ENCODE measurements at regions not wholly inside any gene's neighbourhood (a gene's known extent, or its start where the extent isn't known, plus 50 kb on each side); places are given as distances from the start of the nearest gene placed in this dataset.

DNA sequence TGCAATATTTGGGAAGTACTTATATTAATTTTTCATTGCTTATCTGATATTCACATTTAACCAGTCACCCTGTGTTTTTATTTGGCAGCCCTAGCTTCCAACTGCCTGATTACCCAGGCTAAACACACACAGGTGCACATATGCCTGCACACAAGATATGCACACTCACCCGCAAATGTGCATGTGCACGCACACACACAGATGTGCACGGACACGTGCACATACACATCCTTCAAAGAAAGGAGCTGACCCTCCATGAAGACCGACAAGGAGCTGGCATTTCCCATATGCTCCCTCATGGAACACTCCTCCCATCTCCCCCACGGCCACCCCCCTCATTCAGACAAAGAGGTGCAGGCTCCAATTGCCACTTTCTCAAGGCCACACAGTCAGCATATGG, 242.2 kb downstream of the ENGASE start:
- no peak overlapping the region for H3K4me3 ChIP-seq (ENCODE audit: low read length)
- no peak for DNase-seq (ENCODE audit: low read depth)
- TF ChIP-seq, protein P1, sequence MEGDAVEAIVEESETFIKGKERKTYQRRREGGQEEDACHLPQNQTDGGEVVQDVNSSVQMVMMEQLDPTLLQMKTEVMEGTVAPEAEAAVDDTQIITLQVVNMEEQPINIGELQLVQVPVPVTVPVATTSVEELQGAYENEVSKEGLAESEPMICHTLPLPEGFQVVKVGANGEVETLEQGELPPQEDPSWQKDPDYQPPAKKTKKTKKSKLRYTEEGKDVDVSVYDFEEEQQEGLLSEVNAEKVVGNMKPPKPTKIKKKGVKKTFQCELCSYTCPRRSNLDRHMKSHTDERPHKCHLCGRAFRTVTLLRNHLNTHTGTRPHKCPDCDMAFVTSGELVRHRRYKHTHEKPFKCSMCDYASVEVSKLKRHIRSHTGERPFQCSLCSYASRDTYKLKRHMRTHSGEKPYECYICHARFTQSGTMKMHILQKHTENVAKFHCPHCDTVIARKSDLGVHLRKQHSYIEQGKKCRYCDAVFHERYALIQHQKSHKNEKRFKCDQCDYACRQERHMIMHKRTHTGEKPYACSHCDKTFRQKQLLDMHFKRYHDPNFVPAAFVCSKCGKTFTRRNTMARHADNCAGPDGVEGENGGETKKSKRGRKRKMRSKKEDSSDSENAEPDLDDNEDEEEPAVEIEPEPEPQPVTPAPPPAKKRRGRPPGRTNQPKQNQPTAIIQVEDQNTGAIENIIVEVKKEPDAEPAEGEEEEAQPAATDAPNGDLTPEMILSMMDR (conservative IDR thresholded peaks at IDR 0.05; ENCODE audit: low read depth, low read length) = no peak

DNA sequence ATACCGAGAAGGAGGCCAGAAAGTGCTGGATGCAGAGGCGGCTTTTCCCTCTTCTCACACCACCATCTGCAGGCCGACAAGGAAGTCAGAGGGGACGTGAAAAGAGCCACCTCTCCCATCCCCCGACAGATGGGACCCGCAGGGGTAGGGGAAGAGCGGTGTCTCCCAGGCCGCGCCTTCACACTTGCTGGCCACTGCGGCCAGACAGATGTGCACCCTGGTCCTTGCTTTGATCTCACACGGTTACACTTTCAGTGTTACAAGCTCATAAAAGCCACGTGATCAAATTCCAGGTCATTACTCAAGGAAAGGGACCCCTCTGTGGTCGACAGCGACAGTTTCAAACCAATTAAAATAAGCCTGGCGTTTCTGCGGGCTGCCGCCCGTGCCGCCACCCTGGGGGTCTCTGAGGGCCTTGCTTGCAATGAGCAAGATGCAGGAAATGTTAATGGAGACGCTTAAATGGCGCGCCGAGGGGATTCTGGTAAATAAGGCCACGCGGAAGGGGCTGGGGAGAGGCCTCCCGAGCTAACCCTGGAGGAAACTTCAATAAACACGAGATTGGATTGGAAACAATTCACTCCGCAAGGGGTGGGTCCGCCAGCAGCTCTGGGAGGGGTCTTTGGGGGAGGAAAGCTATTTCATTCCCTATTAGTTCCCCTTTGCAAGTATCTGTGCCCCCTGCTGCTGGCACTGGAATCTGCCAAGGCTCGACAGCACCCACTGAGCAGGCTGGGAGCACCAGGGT, 240.9 kb downstream of the ENGASE start:
- TF ChIP-seq, protein P1 (conservative IDR thresholded peaks at IDR 0.05; ENCODE audit: low read depth, low read length) = no peak
- DNase-seq (ENCODE audit: low read depth) = no peak
- no peak overlapping the region for H3K4me3 ChIP-seq (ENCODE audit: low read length)

DNA sequence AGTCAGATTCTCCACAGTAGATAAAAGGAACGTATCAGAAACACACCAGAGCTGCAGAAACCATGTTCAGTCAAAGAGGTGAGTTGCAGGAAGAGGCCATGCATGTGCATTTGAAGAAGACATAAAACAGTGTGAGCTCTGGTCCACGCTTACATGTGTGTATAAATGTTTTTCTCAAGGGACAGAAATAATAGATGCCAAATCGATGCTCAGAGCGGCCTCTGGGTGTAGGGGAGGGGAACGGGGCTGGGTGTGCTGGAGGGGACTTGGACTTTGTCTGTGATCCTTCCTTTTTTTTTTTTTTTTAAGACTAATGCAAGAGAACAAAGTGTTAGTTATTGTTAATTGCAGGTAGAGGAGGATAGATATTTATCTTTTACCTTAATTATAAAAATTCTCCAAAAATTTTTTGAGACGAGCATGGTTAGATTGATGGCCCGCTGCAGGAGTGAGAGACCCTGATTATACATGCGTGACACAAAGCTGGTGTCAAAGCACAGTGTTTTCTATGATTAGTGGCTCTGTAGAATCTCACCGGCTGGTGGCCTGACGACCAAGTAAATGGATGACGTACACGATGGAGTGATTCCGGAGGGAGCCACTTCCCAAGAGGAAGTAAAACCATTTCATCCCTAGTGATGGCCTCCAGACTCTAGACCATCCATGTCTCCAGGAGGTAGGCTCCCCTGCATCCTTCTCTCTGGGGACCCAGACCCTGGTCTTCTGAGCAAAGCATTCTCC, 240.2 kb downstream of the ENGASE start:
- no peak for DNase-seq (ENCODE audit: low read depth)
- TF ChIP-seq, protein P1 (conservative IDR thresholded peaks at IDR 0.05; ENCODE audit: low read depth, low read length) = no peak

DNA sequence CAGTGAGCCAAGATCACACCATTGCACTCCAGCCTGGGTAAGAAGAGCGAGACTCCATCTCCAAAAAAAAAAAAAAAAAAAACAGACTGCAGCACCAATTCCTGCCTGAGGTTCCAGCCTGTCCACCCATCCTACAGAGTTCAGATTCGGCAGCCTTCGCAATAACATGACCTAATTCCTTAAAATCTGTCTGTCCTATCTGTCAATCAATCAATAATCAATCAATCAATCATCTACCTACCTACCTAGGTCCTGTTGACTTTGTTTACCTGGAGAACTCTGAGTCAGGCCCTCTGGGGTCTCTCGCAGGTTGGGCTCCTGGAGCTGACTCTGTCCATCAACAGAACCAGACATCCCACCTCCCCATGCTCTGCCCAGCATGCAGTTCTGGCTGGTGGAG, 236.7 kb downstream of the ENGASE start:
- DNase-seq (ENCODE audit: low read depth) = no peak
- TF ChIP-seq, protein P1 (conservative IDR thresholded peaks at IDR 0.05; ENCODE audit: low read depth, low read length) = no peak
- H3K4me3 ChIP-seq (ENCODE audit: low read length) = no peak overlapping the region

More for the DNA sequence above, 240.2 kb downstream of the ENGASE start:
- no peak overlapping the region for H3K4me3 ChIP-seq (ENCODE audit: low read length)

DNA sequence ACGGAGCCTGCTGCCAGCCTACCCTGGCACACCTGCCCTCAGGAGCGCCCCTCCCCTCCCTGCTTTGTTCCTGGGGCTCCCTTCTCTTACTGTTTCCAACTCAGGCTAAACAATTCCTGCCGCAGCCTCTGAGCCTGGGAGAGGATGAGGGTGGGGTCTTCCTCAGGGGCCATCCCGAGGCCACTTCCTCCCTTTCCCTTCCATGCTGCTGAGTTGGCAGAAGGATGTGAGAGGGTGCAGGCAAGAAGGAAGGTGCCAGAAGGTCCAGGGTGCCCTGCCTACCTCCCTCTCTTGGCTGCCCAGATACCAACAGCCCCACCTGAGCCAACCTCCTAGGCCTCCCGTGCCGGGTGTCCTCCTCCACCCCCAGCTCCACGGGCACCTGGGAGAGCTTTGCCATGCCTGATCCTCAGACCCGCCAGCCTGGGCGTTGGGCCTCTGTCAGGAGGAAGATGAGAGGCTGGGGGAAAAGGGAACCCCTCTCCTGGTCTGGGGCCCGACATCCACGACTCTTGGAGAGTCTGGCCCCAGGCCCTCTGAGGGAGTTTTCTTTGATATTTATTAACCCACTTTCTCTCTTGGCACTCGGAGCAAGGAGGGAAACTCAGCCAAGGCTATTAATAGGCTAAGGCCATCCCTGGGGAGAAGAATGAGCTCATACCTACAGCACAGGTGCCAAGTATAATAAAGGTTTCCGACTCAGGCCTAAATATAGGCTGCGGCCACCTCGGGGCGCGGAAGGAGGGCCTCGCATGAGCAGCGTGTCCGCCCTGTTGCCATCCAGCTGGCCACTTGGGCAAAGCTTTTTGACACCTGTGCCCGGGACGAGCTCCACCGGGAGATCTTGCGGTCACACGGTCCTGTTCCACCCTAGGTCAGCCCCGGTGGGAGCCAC, 232.0 kb downstream of the ENGASE start:
- TF ChIP-seq, protein P1 (conservative IDR thresholded peaks at IDR 0.05; ENCODE audit: low read depth, low read length) = no peak
- DNase-seq (ENCODE audit: low read depth) = no peak
- no peak overlapping the region for H3K4me3 ChIP-seq (ENCODE audit: low read length)

DNA sequence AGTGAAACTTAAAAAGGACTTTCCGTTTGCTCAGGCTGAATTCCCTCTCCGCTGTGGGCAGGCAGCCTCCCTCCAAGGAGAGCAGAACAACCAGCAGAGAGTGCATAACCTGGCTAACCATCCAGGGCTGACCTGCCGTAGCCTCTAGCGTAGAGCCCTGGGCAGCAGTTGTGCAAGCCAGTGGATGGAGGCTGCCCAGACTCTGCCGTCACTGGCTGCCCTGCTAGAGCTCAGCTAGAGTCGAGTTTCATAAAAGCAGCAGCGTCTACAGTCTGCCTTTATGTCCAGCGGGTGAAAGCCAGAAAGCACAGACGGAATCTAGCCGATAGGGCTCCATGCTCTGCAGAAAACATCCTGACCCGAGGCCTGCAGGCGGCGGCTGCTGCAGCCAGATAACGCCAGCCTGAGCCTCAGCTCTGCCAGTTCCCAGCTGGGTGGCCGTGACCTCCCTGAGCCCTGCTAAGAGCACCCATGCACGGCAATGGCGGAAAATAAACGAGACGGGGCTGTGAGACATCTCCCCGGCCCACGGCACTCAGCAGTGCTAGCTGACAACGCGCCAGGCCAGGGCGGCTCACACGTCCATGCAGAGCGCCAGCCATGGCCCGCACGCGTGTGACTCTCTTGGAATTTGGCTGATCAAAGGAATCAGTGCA, 231.3 kb downstream of the ENGASE start:
- TF ChIP-seq, protein P1 (conservative IDR thresholded peaks at IDR 0.05; ENCODE audit: low read depth, low read length) = no peak
- H3K4me3 ChIP-seq (ENCODE audit: low read length) = no peak overlapping the region
- no peak for DNase-seq (ENCODE audit: low read depth)

Data from retinal pigment epithelial cell (primary cell).